ENCODE measurements at regions not wholly inside any gene's neighbourhood (a gene's known extent, or its start where the extent isn't known, plus 50 kb on each side); places are given as distances from the start of the nearest gene placed in this dataset.

GRCh38 chrX:39022106-39022505 is 220.8 kb downstream of the MID1IP1 start:
- H3K4me3 Mint-ChIP-seq: no peak overlapping the region
- H3K4me1 ChIP-seq (ENCODE audit: control insufficient read depth, insufficient read depth, low read length): peaks cover 10% of the 10 kb centered on the region
- no peak overlapping the region for H3K27ac ChIP-seq (ENCODE audit: low read depth, low read length)
- WGBS, 2 experiments (ENCODE audit: insufficient coverage in 1 of 2, insufficient read length in 1 of 2): 100% methylated on average over 1 of the region's 2 CpGs; no CpG with 5 or more reads in 1 of the 2 experiments
- no peaks in the 10 kb centered on the region for H3K36me3 ChIP-seq (ENCODE audit: control insufficient read depth, insufficient read depth, low read length)
- DNase-seq: no peak
- H3K9me3 ChIP-seq (ENCODE audit: control insufficient read depth, low read length): peaks cover 3% of the 10 kb centered on the region
- no peak overlapping the region for H3K9ac ChIP-seq (ENCODE audit: extremely low read depth, low read length, poor library complexity, severe bottlenecking)
- no peak overlapping the region for H3K27ac Mint-ChIP-seq
- no peaks in the 10 kb centered on the region for H3K27me3 Mint-ChIP-seq (ENCODE audit: insufficient read depth)
- H3K4me3 ChIP-seq (ENCODE audit: low read length): no peak overlapping the region
- TF ChIP-seq CTCF (conservative IDR thresholded peaks at IDR 0.05): no peak
- H3K36me3 Mint-ChIP-seq (ENCODE audit: low read depth): no peaks in the 10 kb centered on the region
- peaks cover 54% of the 10 kb centered on the region for H3K9me3 Mint-ChIP-seq
- peaks cover 27% of the 10 kb centered on the region for H3K4me1 Mint-ChIP-seq
- no peaks in the 10 kb centered on the region for H3K27me3 ChIP-seq (ENCODE audit: control insufficient read depth, insufficient read depth, low read length, poor library complexity, severe bottlenecking)

DNA sequence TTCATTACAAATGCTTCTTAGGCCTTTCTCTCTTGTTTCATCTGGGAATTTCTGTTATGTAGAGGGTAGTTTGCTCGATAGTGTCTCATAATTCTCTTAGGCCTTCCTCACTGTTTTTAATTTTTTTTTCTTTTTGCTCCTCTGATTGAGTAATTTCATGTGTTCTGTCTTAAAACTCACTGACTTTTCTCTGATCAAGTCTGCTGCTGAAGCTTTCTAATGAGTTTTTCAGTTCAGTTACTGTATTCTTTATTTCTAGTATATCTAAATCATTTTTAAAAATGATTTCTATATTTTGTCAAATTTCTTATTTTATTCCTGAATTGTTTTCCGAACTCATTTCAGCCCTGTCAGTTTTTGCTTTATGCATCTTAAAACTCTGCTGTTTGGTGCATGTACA is 228.0 kb downstream of the MID1IP1 start:
- H3K9me3 ChIP-seq (ENCODE audit: control insufficient read depth, low read length): peaks cover 38% of the 10 kb centered on the region
- no peaks in the 10 kb centered on the region for H3K27me3 ChIP-seq (ENCODE audit: control insufficient read depth, insufficient read depth, low read length, poor library complexity, severe bottlenecking)
- no peaks in the 10 kb centered on the region for H3K36me3 ChIP-seq (ENCODE audit: control insufficient read depth, insufficient read depth, low read length)
- H3K4me3 ChIP-seq (ENCODE audit: low read length): no peak overlapping the region
- no peaks in the 10 kb centered on the region for H3K4me1 ChIP-seq (ENCODE audit: control insufficient read depth, insufficient read depth, low read length)
- H3K9me3 Mint-ChIP-seq: peaks cover 67% of the 10 kb centered on the region
- H3K27ac Mint-ChIP-seq: no peak overlapping the region
- no peak for DNase-seq
- H3K36me3 Mint-ChIP-seq (ENCODE audit: low read depth): peaks cover 9% of the 10 kb centered on the region
- no peak for TF ChIP-seq CTCF (conservative IDR thresholded peaks at IDR 0.05)
- no peak overlapping the region for H3K27ac ChIP-seq (ENCODE audit: low read depth, low read length)
- H3K27me3 Mint-ChIP-seq (ENCODE audit: insufficient read depth): no peaks in the 10 kb centered on the region
- no peak overlapping the region for H3K9ac ChIP-seq (ENCODE audit: extremely low read depth, low read length, poor library complexity, severe bottlenecking)
- H3K4me3 Mint-ChIP-seq: no peak overlapping the region
- H3K4me1 Mint-ChIP-seq: no peaks in the 10 kb centered on the region
- 83% methylated on average over 1 of the region's 2 CpGs; no CpG with 5 or more reads in 1 of the 2 experiments for WGBS, 2 experiments (ENCODE audit: insufficient coverage in 1 of 2, insufficient read length in 1 of 2)

- peaks cover 9% of the 10 kb centered on the region for H3K36me3 Mint-ChIP-seq (ENCODE audit: low read depth)
- Histone ChIP-seq H3K9ac (ENCODE audit: extremely low read depth, low read length, poor library complexity, severe bottlenecking) (no peak overlapping the region), H3K36me3 (ENCODE audit: control insufficient read depth, insufficient read depth, low read length) (no peaks in the 10 kb centered on the region), H3K9me3 (ENCODE audit: control insufficient read depth, low read length) (peaks cover 43% of the 10 kb centered on the region), H3K4me1 (ENCODE audit: control insufficient read depth, insufficient read depth, low read length) (no peaks in the 10 kb centered on the region), H3K4me3 (ENCODE audit: low read length) (no peak overlapping the region), H3K27ac (ENCODE audit: low read depth, low read length) (no peak overlapping the region), H3K27me3 (ENCODE audit: control insufficient read depth, insufficient read depth, low read length, poor library complexity, severe bottlenecking) (no peaks in the 10 kb centered on the region)
- no peak for DNase-seq
- WGBS, 2 experiments (ENCODE audit: insufficient coverage in 1 of 2, insufficient read length in 1 of 2): 90% methylated on average over 2 of the region's 2 CpGs; no CpG with 5 or more reads in 1 of the 2 experiments
- no peak overlapping the region for H3K27ac Mint-ChIP-seq
- peaks cover 77% of the 10 kb centered on the region for H3K9me3 Mint-ChIP-seq
- no peak overlapping the region for H3K4me3 Mint-ChIP-seq
- no peak for TF ChIP-seq CTCF (conservative IDR thresholded peaks at IDR 0.05)
- H3K27me3 Mint-ChIP-seq (ENCODE audit: insufficient read depth): no peaks in the 10 kb centered on the region
- no peaks in the 10 kb centered on the region for H3K4me1 Mint-ChIP-seq
Measured at GRCh38 chrX:39030636-39031035, 229.4 kb downstream of the MID1IP1 start.

Measured in endodermal cell (in vitro differentiated cells).